ENCODE measurements at regions not wholly inside any gene's neighbourhood (a gene's known extent, or its start where the extent isn't known, plus 50 kb on each side); places are given as distances from the start of the nearest gene placed in this dataset.
"Not testable (repeated sequence)": the region's sequence is repeated elsewhere in the genome, so short reads cannot be mapped to it uniquely, and the experiment has no call there.

- not testable (repeated sequence) for TF ChIP-seq HDAC6 (IDR thresholded peaks at IDR 0.05; ENCODE audit: low read depth, low read length); EP300 (IDR thresholded peaks at IDR 0.05; ENCODE audit: borderline replicate concordance in 1 of 2, low read depth in 2 of 2, low read length in 2 of 2); CTCF (IDR thresholded peaks at IDR 0.05; ENCODE audit: control extremely low read depth in 1 of 3, insufficient read depth in 1 of 3, low read depth in 1 of 3, low read length in 3 of 3); SP1 (IDR thresholded peaks at IDR 0.05; ENCODE audit: low read depth, low read length); BRCA1 (IDR thresholded peaks at IDR 0.05; ENCODE audit: low read depth, low read length); EZH2 (IDR thresholded peaks at IDR 0.05; ENCODE audit: low read depth, low read length, severe bottlenecking); MAFK (IDR thresholded peaks at IDR 0.05; ENCODE audit: low read depth, low read length); ATF2 (IDR thresholded peaks at IDR 0.05; ENCODE audit: low read length); PHF8 (conservative IDR thresholded peaks at IDR 0.05; ENCODE audit: low read depth, low read length); ZNF274 (IDR thresholded peaks at IDR 0.05; ENCODE audit: borderline replicate concordance, extremely low read depth, low read length); NRF1 (IDR thresholded peaks at IDR 0.05; ENCODE audit: low read depth, low read length)
These were observed 163.0 kb downstream of the PMAIP1 start for GRCh38 chr18:60062831-60063230.

All from H1 (cell line).